Retinal pigment epithelial cell (primary cell): ENCODE measurements at regions not wholly inside any gene's neighbourhood (a gene's known extent, or its start where the extent isn't known, plus 50 kb on each side); places are given as distances from the start of the nearest gene placed in this dataset.
"Not testable (repeated sequence)": the region's sequence is repeated elsewhere in the genome, so short reads cannot be mapped to it uniquely, and the experiment has no call there.

Experiments used
- DNase-seq: peaks from one replicate; pipeline ENCODE4 v3.0.0-alpha.2; 2010; ENCODE audit warnings: low read depth
- H3K4me3 ChIP-seq: 2 replicates; pipeline ENCODE4 v1.5.1; 2011; ENCODE audit warnings: mild to moderate bottlenecking, low read length, control low read depth, moderate library complexity
- TF ChIP-seq, protein P1 (sequence below): conservative IDR thresholded peaks from 2 replicates; pipeline ENCODE4 v1.5.1; 2011; ENCODE audit warnings: low read depth, low read length, control low read depth, inconsistent platforms

DNA sequence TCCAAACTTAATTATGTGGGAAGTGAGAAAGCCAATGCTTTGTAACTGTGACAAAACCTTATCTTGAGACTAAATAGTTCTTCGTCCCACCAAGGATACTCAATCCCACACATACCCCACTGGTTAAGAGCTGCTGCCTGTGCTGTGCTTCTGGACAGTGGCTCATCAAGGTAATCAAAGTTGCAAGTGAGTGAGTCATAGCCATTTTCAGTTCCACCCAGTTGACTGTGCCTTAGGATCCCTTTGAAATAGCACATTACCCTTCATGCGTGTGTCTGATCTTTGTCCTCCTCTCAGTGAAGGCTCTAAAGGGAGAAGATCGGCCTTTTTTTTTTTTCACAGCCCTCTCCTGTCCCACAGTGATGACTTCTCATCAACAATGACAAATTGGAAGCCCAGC, 706.0 kb upstream of the AUTS2 start:
- TF ChIP-seq, protein P1, sequence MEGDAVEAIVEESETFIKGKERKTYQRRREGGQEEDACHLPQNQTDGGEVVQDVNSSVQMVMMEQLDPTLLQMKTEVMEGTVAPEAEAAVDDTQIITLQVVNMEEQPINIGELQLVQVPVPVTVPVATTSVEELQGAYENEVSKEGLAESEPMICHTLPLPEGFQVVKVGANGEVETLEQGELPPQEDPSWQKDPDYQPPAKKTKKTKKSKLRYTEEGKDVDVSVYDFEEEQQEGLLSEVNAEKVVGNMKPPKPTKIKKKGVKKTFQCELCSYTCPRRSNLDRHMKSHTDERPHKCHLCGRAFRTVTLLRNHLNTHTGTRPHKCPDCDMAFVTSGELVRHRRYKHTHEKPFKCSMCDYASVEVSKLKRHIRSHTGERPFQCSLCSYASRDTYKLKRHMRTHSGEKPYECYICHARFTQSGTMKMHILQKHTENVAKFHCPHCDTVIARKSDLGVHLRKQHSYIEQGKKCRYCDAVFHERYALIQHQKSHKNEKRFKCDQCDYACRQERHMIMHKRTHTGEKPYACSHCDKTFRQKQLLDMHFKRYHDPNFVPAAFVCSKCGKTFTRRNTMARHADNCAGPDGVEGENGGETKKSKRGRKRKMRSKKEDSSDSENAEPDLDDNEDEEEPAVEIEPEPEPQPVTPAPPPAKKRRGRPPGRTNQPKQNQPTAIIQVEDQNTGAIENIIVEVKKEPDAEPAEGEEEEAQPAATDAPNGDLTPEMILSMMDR: no peak
- no peak overlapping the region for H3K4me3 ChIP-seq
- no peak for DNase-seq

DNA sequence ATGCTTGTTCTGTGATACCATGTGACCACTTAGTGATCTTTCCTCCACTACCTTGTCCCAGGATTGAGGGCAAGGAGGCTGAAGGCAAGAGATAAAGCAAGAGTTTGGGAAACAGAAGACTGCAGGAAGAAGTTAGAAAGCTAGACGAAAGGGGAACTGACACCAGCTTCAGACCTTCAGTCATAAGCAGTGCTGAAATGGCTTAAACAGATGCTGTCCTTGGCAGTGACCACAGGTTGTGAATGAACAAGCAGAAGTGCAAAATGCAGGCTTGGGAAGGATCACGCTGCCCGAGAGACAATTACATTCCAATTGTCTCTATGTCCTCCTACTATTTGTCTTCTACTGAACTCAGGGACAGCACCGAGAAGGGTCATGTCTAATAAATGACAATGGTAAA, 704.9 kb upstream of the AUTS2 start:
- no peak for DNase-seq
- H3K4me3 ChIP-seq: no peak overlapping the region
- TF ChIP-seq, protein P1: no peak

DNA sequence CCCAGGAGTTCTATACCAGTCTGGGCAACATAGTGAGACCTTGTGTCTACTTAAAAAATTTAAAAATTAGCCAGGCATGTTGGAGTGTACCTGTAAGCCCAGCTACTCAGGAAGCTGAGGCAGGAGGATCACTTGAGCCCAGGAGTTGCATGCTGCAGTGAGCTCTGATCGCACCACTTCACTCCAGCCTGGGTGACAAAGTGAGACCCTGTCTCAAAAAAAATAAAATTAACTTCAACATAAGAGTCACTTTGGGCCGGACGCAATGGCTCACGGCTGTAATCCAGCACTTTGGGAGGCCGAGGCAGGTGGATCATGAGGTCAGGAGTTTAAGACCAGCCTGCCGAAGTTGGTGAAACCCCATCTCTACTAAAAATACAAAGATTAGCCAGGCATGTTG, 699.1 kb upstream of the AUTS2 start:
- not testable (repeated sequence) for DNase-seq, H3K4me3 ChIP-seq

DNA sequence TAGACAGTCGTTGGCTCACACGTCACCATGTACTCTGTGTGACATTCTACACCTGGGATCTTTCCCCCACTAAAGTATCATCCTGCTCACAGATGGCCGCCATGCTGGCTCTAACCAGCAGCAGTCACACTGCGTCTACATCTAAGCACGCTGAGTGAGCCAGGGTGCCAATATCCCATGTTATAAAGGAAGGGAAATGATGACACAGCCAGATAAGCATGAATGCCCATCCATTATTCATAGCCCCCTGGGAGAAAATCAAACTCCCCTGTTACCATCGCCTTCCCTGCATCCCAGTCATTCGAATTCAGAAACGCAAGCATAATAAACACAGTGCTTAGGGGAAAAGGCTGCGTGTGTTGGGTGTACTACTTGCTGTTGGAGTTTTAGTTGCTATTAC, 698.2 kb upstream of the AUTS2 start:
- TF ChIP-seq, protein P1: no peak

GRCh38 chr7:68904630-68905029, 693.6 kb upstream of the AUTS2 start:
- no peak for DNase-seq
- no peak overlapping the region for H3K4me3 ChIP-seq
- TF ChIP-seq, protein P1: no peak

More for the DNA sequence above, 698.2 kb upstream of the AUTS2 start:
- no peak for DNase-seq
- no peak overlapping the region for H3K4me3 ChIP-seq

DNA sequence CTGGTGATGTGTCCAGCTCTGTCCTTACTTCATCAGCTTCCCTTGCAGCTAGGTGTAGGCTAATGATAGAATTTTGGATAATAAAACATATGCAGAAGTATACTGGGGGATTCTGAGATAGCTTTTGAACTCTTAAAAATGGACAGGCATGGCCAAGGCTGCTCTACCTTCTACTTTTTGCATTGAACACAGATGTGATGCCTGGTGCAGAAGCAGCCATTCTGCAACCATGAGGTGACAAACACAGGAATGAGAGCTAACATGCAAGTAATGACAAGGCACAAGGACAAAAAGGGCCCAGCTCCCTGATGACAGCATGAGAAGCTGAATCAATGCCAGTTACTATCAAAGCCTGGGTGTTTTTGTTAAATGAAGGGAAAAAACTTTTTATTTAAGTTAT, 686.5 kb upstream of the AUTS2 start:
- DNase-seq: no peak
- H3K4me3 ChIP-seq: no peak overlapping the region
- TF ChIP-seq, protein P1: no peak

GRCh38 chr7:68914006-68914405, 684.3 kb upstream of the AUTS2 start:
- DNase-seq: no peak
- H3K4me3 ChIP-seq: no peak overlapping the region
- TF ChIP-seq, protein P1: no peak
